AG20443 (cell line): ENCODE measurements at regions not wholly inside any gene's neighbourhood (a gene's known extent, or its start where the extent isn't known, plus 50 kb on each side); places are given as distances from the start of the nearest gene placed in this dataset.

Experiments used
- DNase-seq: peaks from one replicate; pipeline ENCODE4 v3.0.0; 2012; ENCODE audit warnings: low spot score, mixed read lengths

DNA sequence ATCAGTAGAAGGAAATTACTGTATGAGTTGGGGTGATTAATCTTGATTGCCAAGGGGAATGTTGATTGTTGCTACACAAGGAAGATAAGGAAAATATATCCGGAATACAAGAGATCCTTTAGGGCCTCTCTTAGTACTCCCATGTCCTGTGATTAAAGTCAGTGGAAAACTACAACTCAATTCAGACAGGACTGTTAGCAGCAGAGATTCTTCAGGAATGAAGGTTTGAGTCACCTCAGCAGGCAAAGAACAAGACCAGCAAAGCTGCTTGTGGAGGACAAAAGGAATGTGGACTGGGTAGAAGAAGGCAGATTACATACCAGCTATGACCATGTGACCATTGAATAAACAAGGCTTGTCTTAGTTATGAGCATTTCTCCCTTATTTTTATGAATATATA is 478.2 kb downstream of the BUD13 start:
- no peak for DNase-seq

DNA sequence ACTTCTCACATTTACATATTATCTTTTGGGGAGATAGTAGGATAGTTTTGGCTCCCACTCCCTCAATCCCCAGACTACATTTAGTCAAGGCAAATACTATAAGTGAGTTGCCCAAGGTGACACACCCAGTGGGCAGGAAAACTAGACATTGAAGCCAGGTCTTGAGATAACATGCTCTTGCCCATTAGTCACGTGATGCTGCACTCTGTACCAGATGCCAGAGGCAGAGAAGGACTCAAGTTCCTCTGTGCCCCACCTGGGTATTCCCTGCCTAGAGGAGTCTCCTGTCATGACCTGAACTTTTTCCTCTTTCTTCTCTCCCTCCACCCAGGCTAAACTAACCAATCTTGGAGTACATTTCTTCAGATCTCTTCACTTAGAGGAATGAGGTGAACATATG is 484.9 kb downstream of the BUD13 start:
- no peak for DNase-seq

- DNase-seq = no peak
Measured at GRCh38 chr11:116285026-116285425, 487.8 kb downstream of the BUD13 start.

DNA sequence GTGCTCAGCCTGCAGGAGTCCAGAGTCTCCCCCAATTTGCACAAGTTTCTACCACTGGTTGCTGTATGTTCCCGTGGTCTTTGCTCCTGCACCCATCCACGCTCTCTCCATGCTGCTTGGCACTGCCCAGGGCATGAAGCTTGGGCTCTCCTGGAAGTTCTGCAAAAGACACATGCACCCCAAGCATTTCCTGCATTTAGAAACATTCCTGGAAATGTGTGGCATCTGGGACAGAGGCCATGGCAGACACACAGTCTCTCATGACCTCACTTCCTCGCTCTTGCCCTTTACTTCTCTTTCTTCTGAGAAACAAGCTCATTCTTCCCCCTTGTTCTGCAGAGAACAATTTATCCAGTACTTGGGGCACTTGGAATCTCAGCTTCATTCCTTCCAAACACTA is 489.5 kb downstream of the BUD13 start:
- no peak for DNase-seq

- DNase-seq = no peak
Measured at GRCh38 chr11:116282481-116282880, 490.3 kb downstream of the BUD13 start.

- DNase-seq = no peak
Measured at GRCh38 chr11:116281173-116282160, 491.3 kb downstream of the BUD13 start.

- DNase-seq = no peak
Measured at GRCh38 chr11:116279511-116279910, 493.3 kb downstream of the BUD13 start.

DNA sequence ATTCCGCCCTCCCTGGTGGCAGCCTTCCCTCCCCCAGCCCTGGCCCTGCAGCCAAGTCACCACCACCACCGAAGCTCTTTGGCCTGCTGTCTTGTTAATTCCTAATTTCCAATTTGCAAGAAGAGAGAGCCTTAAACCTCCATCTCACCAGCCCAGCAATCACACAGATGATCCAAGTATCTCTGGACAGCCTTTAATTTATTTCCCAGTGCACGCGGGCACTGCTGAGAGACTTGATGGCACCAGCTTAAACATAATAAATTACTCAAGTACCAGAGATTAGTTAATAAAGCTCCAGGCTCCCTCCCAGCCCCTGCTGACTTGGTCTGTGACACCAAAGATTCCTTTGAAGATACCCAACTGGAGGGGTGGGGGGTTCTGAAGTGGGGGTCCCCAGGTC is 494.7 kb downstream of the BUD13 start:
- no peak for DNase-seq

DNA sequence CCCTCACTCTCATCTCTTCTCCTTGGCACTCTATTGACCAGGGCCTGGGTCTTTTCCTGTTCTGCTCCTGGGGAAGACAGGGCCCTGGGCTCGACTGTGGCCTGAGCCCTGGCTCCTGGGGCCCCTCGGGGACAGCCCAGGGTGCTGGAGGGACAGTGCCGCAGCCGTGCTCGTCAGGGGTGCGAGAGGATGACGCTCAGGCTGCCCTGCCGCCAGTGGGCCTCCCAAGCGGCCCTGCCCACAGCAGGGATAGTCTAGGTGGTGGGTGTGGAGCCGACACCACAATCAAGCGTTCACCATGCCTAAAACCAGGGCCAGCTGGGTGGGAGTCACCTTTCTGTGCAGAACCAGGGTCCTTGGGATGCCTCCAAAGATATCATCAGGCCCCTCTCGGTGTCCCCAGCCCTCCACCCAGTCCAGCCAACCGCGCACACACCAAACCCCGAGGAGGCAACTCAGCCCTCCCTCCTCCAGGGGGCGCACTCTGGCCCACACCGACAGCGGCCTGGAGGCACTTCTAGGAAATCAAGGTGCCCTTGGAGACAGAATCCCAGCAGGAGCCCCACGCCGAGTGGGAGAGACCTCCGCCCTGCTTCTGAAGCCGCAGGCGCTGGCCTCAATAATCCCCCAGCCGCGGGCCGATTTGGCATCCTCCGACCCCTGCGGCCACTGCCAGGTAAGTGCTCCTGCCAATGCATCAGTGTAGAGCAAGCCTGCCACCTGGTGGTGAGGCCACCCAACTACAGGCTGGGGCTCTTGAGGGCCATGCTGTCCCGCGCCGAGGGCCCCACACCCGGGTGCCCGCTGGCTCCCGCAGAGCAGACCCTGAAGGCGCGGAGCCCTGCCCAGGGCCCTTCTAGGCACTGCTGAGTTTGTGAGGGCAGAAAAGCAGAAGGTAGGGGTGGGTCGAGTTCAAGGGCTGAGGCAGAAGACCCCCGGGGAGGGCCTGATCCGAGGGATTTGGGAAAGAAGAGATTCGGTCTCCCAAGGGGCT is 496.4 kb downstream of the BUD13 start:
- DNase-seq = peak; percentile 64

- DNase-seq = peak; percentile 49
Measured at GRCh38 chr11:116275635-116276034, 497.2 kb downstream of the BUD13 start.

DNA sequence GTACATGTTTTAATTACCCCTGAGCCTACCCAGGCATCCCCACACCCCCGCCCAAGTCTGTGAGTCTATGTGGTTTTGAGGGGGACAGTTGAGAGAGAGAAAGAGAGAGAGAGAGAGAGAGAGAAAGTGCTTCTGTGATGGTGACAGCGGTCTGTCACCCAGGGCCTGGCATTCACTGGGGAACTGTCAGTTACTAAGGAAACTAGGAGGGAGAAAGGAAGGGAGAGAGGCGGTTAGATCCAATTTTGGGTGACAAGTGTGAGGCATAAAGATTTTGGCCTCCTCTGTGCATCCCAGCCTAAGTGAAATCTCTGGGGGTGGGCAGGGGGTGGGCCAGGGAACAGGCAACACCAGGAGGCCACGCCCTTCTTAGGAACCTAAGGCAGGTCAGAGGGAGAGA is 498.3 kb downstream of the BUD13 start:
- no peak for DNase-seq

DNA sequence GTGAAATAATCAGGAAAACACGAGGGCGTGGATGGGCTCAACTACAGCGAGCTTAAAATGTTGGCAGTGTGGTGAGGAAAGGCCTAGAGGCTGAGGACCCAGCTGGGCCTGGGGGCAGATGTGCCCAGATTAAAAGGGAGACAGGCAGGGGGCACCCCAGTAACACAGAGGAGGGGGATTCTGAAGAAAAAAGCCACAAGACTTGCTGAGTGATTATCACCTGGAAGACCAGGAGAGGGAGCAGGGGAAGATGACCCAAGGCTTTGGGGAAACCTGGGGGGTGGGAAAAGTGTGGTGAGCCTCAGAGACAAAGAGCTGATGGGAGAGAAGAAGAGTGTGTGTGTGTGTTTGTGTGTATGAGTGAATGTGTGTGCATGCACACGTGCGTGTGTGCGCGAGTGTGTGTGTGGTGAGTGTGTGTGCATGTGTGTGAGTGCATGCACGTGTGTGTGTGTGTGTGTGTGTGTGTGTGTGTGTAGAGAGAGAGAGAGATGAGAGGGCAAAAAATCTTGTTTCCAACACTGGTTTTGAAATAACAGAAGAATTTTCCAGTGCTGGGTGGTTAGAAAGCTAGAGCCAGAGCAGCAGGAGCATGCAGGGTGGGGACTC is 500.5 kb downstream of the BUD13 start:
- DNase-seq = no peak

DNA sequence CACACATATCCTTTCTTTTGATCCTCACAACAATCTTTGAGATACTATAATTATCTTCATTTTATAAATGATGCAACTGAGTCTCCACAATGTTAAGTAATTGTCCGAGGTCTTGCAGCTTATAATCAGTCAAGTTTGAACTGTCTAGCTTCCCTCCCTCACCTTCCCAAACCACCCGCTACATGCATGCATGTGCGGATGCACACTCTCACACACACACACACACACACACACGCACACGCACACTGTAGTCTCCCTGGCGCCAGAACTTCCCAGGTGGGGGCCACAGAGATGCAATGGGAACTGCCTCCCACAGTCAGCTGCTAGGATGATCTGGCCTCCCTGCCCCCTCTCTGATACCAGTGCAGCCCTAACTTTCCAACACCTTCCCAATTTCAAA is 501.3 kb downstream of the BUD13 start:
- DNase-seq = no peak

GRCh38 chr11:116267146-116267545 is 505.6 kb downstream of the BUD13 start:
- DNase-seq = no peak

DNA sequence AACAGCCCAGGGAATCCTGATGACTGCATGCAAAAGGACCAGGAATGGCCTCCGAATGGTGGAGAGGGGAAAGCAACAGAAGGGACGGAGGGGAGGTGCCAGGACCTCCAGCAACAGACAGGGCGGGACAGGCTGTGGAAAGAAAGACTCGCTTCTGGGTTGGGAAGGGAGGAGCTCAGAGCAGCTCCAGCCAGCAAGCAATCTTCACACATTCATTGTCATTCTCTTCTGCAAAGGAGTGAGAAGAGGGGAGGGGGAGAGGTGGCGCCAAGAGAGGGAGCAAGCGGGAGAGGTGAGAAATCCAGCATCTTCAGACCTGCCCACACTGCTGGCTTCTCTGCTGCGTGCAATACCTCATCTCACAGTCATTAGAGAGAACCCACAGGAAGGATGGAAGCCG is 509.0 kb downstream of the BUD13 start:
- no peak for DNase-seq

DNA sequence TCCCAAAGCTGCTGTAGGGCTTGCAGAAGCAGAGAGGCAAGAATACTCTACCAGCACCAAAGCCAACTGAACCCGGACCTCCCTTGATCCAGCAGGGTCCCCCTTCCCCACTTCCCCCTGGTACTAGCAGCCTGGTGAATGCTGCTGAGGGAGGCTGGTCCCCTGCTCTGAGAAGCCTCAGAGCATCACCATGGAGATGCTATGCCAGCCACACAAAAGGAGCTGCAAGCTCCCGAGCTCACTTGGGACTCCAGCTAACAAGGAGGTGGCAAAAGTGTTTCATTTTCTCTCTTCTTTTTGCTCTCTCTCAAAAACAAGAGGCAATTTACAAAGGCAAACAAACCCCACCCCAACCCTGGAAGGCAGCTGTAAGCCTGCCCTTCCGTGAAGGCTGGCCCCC is 509.8 kb downstream of the BUD13 start:
- no peak for DNase-seq

- no peak for DNase-seq
Measured at GRCh38 chr11:116262370-116262769, 510.4 kb downstream of the BUD13 start.

- DNase-seq = no peak
Measured at GRCh38 chr11:116261606-116262005, 511.2 kb downstream of the BUD13 start.

DNA sequence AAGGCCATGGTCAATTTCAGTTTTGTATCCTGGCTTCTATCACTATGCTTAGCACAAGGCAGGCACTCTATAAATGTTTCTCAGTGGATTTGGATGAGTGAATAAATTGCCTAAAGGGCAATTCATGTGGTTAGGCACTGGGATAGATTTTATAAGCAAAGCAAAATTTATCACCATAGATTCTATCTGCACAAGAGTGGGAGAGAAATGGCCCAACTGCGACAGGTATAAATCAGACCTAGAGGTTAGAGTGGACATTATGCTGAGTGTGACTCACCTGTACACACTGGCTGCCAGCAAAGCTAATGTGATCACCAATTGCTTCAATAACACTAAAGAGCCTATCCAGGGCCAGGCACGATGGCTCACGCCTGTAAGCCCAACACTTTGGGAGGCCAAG is 514.0 kb downstream of the BUD13 start:
- no peak for DNase-seq

- no peak for DNase-seq
Measured at GRCh38 chr11:116257883-116258282, 514.9 kb downstream of the BUD13 start.

DNA sequence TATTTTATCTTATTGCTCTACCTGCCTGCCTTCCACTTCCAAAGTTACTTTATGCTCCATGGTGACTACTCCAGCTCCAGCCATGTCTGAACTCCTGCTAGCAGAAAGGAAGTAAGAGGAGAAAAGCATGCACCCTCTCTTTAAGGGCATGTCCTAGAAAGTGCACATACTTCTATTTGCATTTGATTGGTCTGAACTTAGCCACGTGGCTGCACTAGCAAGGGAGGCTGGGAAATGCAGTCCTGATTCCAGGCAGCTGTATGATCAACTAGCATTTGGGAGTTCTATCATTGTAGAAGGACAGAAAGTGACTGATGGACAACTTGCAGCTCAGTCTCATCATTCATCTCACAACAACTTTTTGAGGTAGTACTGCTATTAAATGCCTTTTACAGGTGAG is 515.7 kb downstream of the BUD13 start:
- DNase-seq = no peak

GRCh38 chr11:116256215-116256614 is 516.6 kb downstream of the BUD13 start:
- no peak for DNase-seq
